GM12892 (cell line): ENCODE measurements at regions not wholly inside any gene's neighbourhood (a gene's known extent, or its start where the extent isn't known, plus 50 kb on each side); places are given as distances from the start of the nearest gene placed in this dataset.

Experiments
- POLR2A ChIP-seq: IDR thresholded peaks from 2 replicates; pipeline ENCODE4 v1.6.1; 2011; ENCODE audit warnings: low read depth, low read length, control low read depth
- POLR2AphosphoS5 ChIP-seq: IDR thresholded peaks from 2 replicates; pipeline ENCODE4 v1.6.1; 2011; ENCODE audit warnings: low read depth, low read length, control low read depth
- TAF1 ChIP-seq: IDR thresholded peaks from 2 replicates; pipeline ENCODE4 v1.6.1; 2011; ENCODE audit warnings: low read depth, mild to moderate bottlenecking, control low read depth, low read length, borderline replicate concordance

GRCh38 chr9:81289622-81290021 is 399.7 kb downstream of the TLE1 start:
- no peak for TF ChIP-seq TAF1
- TF ChIP-seq POLR2AphosphoS5 = no peak
- no peak for TF ChIP-seq POLR2A
